A673 (cell line): ENCODE measurements at regions not wholly inside any gene's neighbourhood (a gene's known extent, or its start where the extent isn't known, plus 50 kb on each side); places are given as distances from the start of the nearest gene placed in this dataset.

ENCODE experiments used
- CTCF ChIP-seq: fragments of 300-800, 200-600 bp; sonication (generic); conservative IDR thresholded peaks from 2 replicates; pipeline ENCODE4 v1.5.1; 2017; ENCODE audit warnings: low read depth, mild to moderate bottlenecking, antibody characterized with exemption, low read length, moderate library complexity, mixed read lengths
- EZH2 ChIP-seq: fragments of 200-600 bp; sonication (generic); IDR thresholded peaks from 2 replicates; pipeline ENCODE4 v1.6.1; 2017; ENCODE audit warnings: borderline replicate concordance, low read depth, mild to moderate bottlenecking, mixed read lengths, antibody characterized with exemption, low read length; ENCODE audit not compliant: poor library complexity, severe bottlenecking

GRCh38 chrX:455673-456072, 69.0 kb upstream of the PPP2R3B start:
- no peak for TF ChIP-seq CTCF
- no peak for TF ChIP-seq EZH2
